ENCODE measurements at regions not wholly inside any gene's neighbourhood (a gene's known extent, or its start where the extent isn't known, plus 50 kb on each side); places are given as distances from the start of the nearest gene placed in this dataset.
A peak's percentile ranks its signal among the peaks of the same experiment; 100 is the strongest.

DNA sequence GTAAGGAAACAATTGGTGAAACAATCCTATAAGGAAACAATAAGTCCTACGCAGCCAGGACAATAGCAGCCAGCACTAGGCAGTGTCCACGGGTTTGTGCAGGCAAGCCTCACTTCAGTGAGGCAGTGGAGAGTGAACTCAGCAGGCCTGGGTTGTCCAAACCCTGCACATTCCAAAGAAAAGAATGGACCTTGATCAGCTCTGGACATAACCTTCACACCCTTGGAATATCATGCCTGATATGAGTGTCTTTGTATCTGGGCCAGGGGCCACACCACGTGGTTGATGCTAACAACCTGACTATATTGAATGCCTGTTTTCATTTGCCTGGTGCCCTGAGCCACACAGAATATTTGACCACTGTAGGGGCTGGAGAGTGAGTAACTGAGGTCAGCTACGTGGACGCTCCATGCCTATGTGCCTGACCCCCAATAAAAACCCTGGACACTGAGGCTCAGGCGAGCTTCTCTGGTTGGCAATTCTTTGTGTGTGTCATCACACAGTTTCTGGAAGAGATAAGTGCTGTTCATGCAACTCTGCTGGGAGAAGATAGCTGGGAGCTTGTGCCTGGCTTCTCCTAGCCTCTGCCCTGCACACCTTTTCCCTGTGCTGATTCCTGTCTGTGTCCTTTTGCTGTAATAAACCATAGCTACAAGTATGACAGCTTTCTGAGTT is 81.4 kb upstream of the NCOR2 start:
- CTCF ChIA-PET: interaction anchor here (1.1 to 1.4 kb wide), 3 partner anchors 9 to 41 kb away, joined by 3 to 4 read pairs (median 4); no protein-coding TSS in a partner anchor
- DNase-seq (ENCODE audit: low read depth in 1 of 2, low spot score in 1 of 2) (no peak), ATAC-seq (no peak), FAIRE-seq (no peak)
- Histone ChIP-seq H3K4me1 (peaks cover 5% of the 10 kb centered on the region; the same call in 1 of the 3 replicates), H3K9me3 (peaks cover 19% of the 10 kb centered on the region), H3K4me2 (no peak overlapping the region), H3K4me3 (no peak overlapping the region), H3K27ac (no peak overlapping the region)
- no peak for TF ChIP-seq ZSCAN20 (CRISPR knock-in tag; IDR thresholded peaks at IDR 0.05)
- no peak for TF ChIP-seq FOXS1 (CRISPR knock-in tag; IDR thresholded peaks at IDR 0.05)
- TF ChIP-seq, protein P1, sequence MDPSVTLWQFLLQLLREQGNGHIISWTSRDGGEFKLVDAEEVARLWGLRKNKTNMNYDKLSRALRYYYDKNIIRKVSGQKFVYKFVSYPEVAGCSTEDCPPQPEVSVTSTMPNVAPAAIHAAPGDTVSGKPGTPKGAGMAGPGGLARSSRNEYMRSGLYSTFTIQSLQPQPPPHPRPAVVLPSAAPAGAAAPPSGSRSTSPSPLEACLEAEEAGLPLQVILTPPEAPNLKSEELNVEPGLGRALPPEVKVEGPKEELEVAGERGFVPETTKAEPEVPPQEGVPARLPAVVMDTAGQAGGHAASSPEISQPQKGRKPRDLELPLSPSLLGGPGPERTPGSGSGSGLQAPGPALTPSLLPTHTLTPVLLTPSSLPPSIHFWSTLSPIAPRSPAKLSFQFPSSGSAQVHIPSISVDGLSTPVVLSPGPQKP (IDR thresholded peaks at IDR 0.05; ENCODE audit: low read depth, low read length): no peak
- TF ChIP-seq ZC3H11A (IDR thresholded peaks at IDR 0.05): no peak
- no peak for TF ChIP-seq EP300 (IDR thresholded peaks at IDR 0.05)
- 64% methylated on average over 6 of the region's 6 CpGs for WGBS (ENCODE audit: missing lambda C conversion rate)
- POLR2A ChIA-PET: no interaction called here

- DNase-seq (ENCODE audit: low read depth in 1 of 2, low spot score in 1 of 2): no peak
- ChIA-PET POLR2A (no interaction called here), CTCF (interaction anchor here (1.7 kb wide), 1 partner anchor 11 kb away, joined by 4 read pairs; no protein-coding TSS in a partner anchor)
- no peak for ATAC-seq
- no peak overlapping the region for H3K4me2 ChIP-seq
- 84% methylated on average over 5 of the region's 6 CpGs for whole genome bisulfite sequencing (ENCODE audit: missing lambda C conversion rate)
- H3K4me1 ChIP-seq: peaks cover 5% of the 10 kb centered on the region; the same call in 1 of the 3 replicates
- no peak for TF ChIP-seq MAFK (IDR thresholded peaks at IDR 0.05; ENCODE audit: partially characterized antibody)
- no peak overlapping the region for H3K4me3 ChIP-seq
- no peak for FAIRE-seq
- no peak overlapping the region for H3K27ac ChIP-seq
- peaks cover 19% of the 10 kb centered on the region for H3K9me3 ChIP-seq
Observed at GRCh38 chr12:124647316-124647715, 79.9 kb upstream of the NCOR2 start.

- ChIA-PET CTCF (interaction anchor here (1.7 kb wide), 1 partner anchor 10 kb away, joined by 4 read pairs; no protein-coding TSS in a partner anchor), POLR2A (no interaction called here)
- no peak for TF ChIP-seq HEYL (CRISPR knock-in tag; IDR thresholded peaks at IDR 0.05)
- TF ChIP-seq POLR2A (IDR thresholded peaks at IDR 0.05; ENCODE audit: low read length): no peak
- TF ChIP-seq ESRRA (IDR thresholded peaks at IDR 0.05; ENCODE audit: borderline replicate concordance, low read length): no peak
- TF ChIP-seq SMC3 (IDR thresholded peaks at IDR 0.05): no peak
- no peak for TF ChIP-seq RCOR1 (IDR thresholded peaks at IDR 0.05; ENCODE audit: low read depth, low read length)
- ATAC-seq (peak in 1 of 2 experiments; percentile 19; a peak in 2 of 6 replicates), DNase-seq (ENCODE audit: low read depth in 1 of 2, low spot score in 1 of 2) (no peak), FAIRE-seq (no peak)
- Histone ChIP-seq H3K4me2 (no peak overlapping the region), H3K4me3 (no peak overlapping the region), H3K27ac (peak overlapping the region in 1 of 2 experiments; percentile 29; a peak in 1 of 6 replicates), H3K4me1 (no peaks in the 10 kb centered on the region), H3K9me3 (peaks cover 19% of the 10 kb centered on the region)
- WGBS (ENCODE audit: missing lambda C conversion rate): 83% methylated on average over 34 of the region's 34 CpGs
Observed at GRCh38 chr12:124646385-124647230, 79.2 kb upstream of the NCOR2 start.

DNA sequence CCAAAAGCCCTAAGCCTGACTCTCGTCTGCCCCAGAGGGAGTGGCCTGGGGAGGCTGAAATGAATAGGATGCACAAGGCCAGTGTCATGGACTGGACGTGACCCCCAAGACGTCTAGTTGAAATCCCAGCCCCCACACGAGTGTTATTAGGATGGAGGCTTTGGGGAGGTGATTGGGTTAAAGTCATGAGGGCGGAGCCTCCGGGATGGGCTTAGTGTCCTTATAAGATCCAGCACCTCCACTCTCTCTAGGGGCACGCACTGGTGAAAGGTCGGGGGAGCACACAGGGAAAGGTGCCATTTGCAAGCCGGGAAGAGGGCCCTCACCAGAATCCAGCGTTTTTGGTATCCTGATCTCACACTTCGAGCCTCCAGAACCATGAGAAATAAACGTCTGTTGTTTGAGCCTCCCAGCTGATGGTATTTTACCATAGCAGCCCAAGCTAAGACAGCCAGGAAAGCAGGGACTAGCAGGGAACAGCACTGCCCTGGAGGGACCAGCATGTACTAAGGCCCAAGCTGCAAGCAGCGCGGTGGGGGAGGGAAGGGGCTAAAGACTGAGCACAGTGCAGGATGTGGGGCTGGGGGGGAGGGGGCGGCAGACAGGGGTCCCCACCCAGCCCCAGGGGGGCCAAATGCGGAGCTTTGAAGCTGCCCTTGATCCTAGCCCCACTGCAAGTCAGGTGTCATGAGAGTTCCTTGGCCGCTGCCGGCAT is 78.3 kb upstream of the NCOR2 start:
- H3K4me2 ChIP-seq: no peak overlapping the region
- ATAC-seq (peak; percentile 5 to 54; a peak in 3 of 6 replicates), DNase-seq (ENCODE audit: low read depth in 1 of 2, low spot score in 1 of 2) (no peak), FAIRE-seq (no peak)
- peaks cover 19% of the 10 kb centered on the region for H3K9me3 ChIP-seq
- H3K4me1 ChIP-seq: no peaks in the 10 kb centered on the region
- WGBS (ENCODE audit: missing lambda C conversion rate): 74% methylated on average over 17 of the region's 18 CpGs
- no peak overlapping the region for H3K4me3 ChIP-seq
- ChIA-PET CTCF (interaction anchor here (1.1 to 1.7 kb wide), 2 partner anchors 9 to 23 kb away, joined by 3 to 4 read pairs; no protein-coding TSS in a partner anchor), POLR2A (no interaction called here)
- peak overlapping the region in 1 of 2 experiments; percentile 29; a peak in 1 of 6 replicates for H3K27ac ChIP-seq
- TF ChIP-seq EHF (CRISPR knock-in tag; IDR thresholded peaks at IDR 0.05): no peak
- TF ChIP-seq NPAS2 (CRISPR knock-in tag; IDR thresholded peaks at IDR 0.05; ENCODE audit: borderline replicate concordance): no peak
- no peak for TF ChIP-seq HDAC2 (IDR thresholded peaks at IDR 0.05)
- TF ChIP-seq ZNF302 (CRISPR knock-in tag; IDR thresholded peaks at IDR 0.05): no peak
- no peak for TF ChIP-seq ZSCAN20 (CRISPR knock-in tag; IDR thresholded peaks at IDR 0.05)
- no peak for TF ChIP-seq RNF2 (IDR thresholded peaks at IDR 0.05; ENCODE audit: borderline replicate concordance, low read depth)
- TF ChIP-seq JUNB (IDR thresholded peaks at IDR 0.05): no peak
- no peak for TF ChIP-seq MAX (IDR thresholded peaks at IDR 0.05)
- TF ChIP-seq CBX2 (IDR thresholded peaks at IDR 0.05; ENCODE audit: borderline replicate concordance, low read depth): no peak
- TF ChIP-seq PBX3 (IDR thresholded peaks at IDR 0.05): no peak
- TF ChIP-seq SREBF2 (IDR thresholded peaks at IDR 0.05): no peak
- TF ChIP-seq ZC3H11A (IDR thresholded peaks at IDR 0.05): no peak
- TF ChIP-seq GATA3 (IDR thresholded peaks at IDR 0.05; ENCODE audit: borderline replicate concordance): no peak
- no peak for TF ChIP-seq ATOH8 (CRISPR knock-in tag; IDR thresholded peaks at IDR 0.05; ENCODE audit: low read depth)
- no peak for TF ChIP-seq EHMT2 (IDR thresholded peaks at IDR 0.05; ENCODE audit: low read depth)
- no peak for TF ChIP-seq TFCP2L1 (CRISPR knock-in tag; IDR thresholded peaks at IDR 0.05)
- no peak for TF ChIP-seq CBX8 (IDR thresholded peaks at IDR 0.05)
- TF ChIP-seq EP300 (IDR thresholded peaks at IDR 0.05): no peak
- no peak for TF ChIP-seq NR3C1 (IDR thresholded peaks at IDR 0.05)

Measured in A549 (cell line).